ACC112 (cell line): ENCODE measurements at regions not wholly inside any gene's neighbourhood (a gene's known extent, or its start where the extent isn't known, plus 50 kb on each side); places are given as distances from the start of the nearest gene placed in this dataset.
A peak's percentile ranks its signal among the peaks of the same experiment; 100 is the strongest.

ENCODE experiments used
- H2AFZ ChIP-seq: fragments of 200-600 bp; sonication (generic); one replicate; pipeline ENCODE4 v1.6.0; 2017; ENCODE audit warnings: antibody characterized with exemption, low read length; ENCODE audit not compliant: unreplicated experiment
- H3K27ac ChIP-seq: fragments of 200-600 bp; sonication (generic); 2 replicates; pipeline ENCODE4 v1.5.1; 2014; ENCODE audit warnings: low read depth, mild to moderate bottlenecking, antibody characterized with exemption, low read length, moderate library complexity
- H3K27me3 ChIP-seq: fragments of 200-600 bp; sonication (generic); 2 replicates; pipeline ENCODE4 v1.6.1; 2014; ENCODE audit warnings: mild to moderate bottlenecking, antibody characterized with exemption, low read length, moderate library complexity, mixed read lengths; ENCODE audit not compliant: insufficient read depth
- H3K36me3 ChIP-seq: fragments of 200-600 bp; sonication (generic); 2 replicates; pipeline ENCODE4 v1.6.1; 2016; ENCODE audit warnings: mild to moderate bottlenecking, antibody characterized with exemption, low read length, moderate library complexity, mixed read lengths; ENCODE audit not compliant: insufficient read depth
- H3K4me1 ChIP-seq: fragments of 200-600 bp; sonication (generic); one replicate; pipeline ENCODE4 v1.6.1; 2016; ENCODE audit warnings: low read length, mixed read lengths; ENCODE audit not compliant: insufficient read depth, unreplicated experiment, control insufficient read depth
- H3K4me3 ChIP-seq: fragments of 200-600 bp; sonication (generic); 2 replicates; pipeline ENCODE4 v1.5.1; 2014; ENCODE audit warnings: mild to moderate bottlenecking, low read depth, low read length
- H3K79me2 ChIP-seq: fragments of 200-600 bp; sonication (generic); one replicate; pipeline ENCODE4 v1.6.0; 2016; ENCODE audit warnings: low read length; ENCODE audit not compliant: control insufficient read depth, unreplicated experiment, insufficient read depth

- H3K27me3 ChIP-seq = no peaks in the 10 kb centered on the region
- peaks cover 9% of the 10 kb centered on the region for H3K4me1 ChIP-seq
- H3K36me3 ChIP-seq = no peaks in the 10 kb centered on the region
- no peak overlapping the region for H3K4me3 ChIP-seq
- no peaks in the 10 kb centered on the region for H3K79me2 ChIP-seq
- H3K27ac ChIP-seq = no peak overlapping the region
- no peak overlapping the region for H2AFZ ChIP-seq
Observed at GRCh38 chr6:4588163-4588562, 188.0 kb upstream of the CDYL start.

- no peaks in the 10 kb centered on the region for H3K79me2 ChIP-seq
- no peaks in the 10 kb centered on the region for H3K36me3 ChIP-seq
- H3K4me3 ChIP-seq = no peak overlapping the region
- no peak overlapping the region for H3K27ac ChIP-seq
- H2AFZ ChIP-seq = no peak overlapping the region
- no peaks in the 10 kb centered on the region for H3K27me3 ChIP-seq
- peaks cover 19% of the 10 kb centered on the region for H3K4me1 ChIP-seq
Observed at GRCh38 chr6:4587171-4587570, 189.0 kb upstream of the CDYL start.

- H3K27ac ChIP-seq = no peak overlapping the region
- H3K4me3 ChIP-seq = no peak overlapping the region
- H3K27me3 ChIP-seq = no peaks in the 10 kb centered on the region
- H2AFZ ChIP-seq = no peak overlapping the region
- peaks cover 26% of the 10 kb centered on the region for H3K4me1 ChIP-seq
- H3K79me2 ChIP-seq = no peaks in the 10 kb centered on the region
- no peaks in the 10 kb centered on the region for H3K36me3 ChIP-seq
Observed at GRCh38 chr6:4586469-4586859, 189.7 kb upstream of the CDYL start.

GRCh38 chr6:4585682-4586468 is 190.3 kb upstream of the CDYL start:
- H3K79me2 ChIP-seq = no peaks in the 10 kb centered on the region
- H2AFZ ChIP-seq = no peak overlapping the region
- no peak overlapping the region for H3K27ac ChIP-seq

GRCh38 chr6:4584801-4585200 is 191.4 kb upstream of the CDYL start:
- no peaks in the 10 kb centered on the region for H3K79me2 ChIP-seq
- no peaks in the 10 kb centered on the region for H3K36me3 ChIP-seq
- H3K27me3 ChIP-seq = no peaks in the 10 kb centered on the region
- H2AFZ ChIP-seq = no peak overlapping the region
- no peak overlapping the region for H3K4me3 ChIP-seq
- peaks cover 32% of the 10 kb centered on the region for H3K4me1 ChIP-seq
- H3K27ac ChIP-seq = no peak overlapping the region

More at GRCh38 chr6:4585682-4586468, 190.3 kb upstream of the CDYL start:
- Histone ChIP-seq H3K4me1 (peaks cover 32% of the 10 kb centered on the region), H3K4me3 (no peak overlapping the region), H3K27me3 (no peaks in the 10 kb centered on the region), H3K36me3 (no peaks in the 10 kb centered on the region)

- H3K36me3 ChIP-seq = no peaks in the 10 kb centered on the region
- peaks cover 34% of the 10 kb centered on the region for H3K4me1 ChIP-seq
- H3K4me3 ChIP-seq = peak overlapping the region; percentile 43; the same call in 1 of the 2 replicates
- H3K79me2 ChIP-seq = no peaks in the 10 kb centered on the region
- peak overlapping the region; percentile 17 for H2AFZ ChIP-seq
- peak overlapping the region; percentile 97 for H3K27ac ChIP-seq
- H3K27me3 ChIP-seq = no peaks in the 10 kb centered on the region
Observed at GRCh38 chr6:4582506-4583417, 193.4 kb upstream of the CDYL start.

GRCh38 chr6:4581468-4582385 is 194.5 kb upstream of the CDYL start:
- Histone ChIP-seq H2AFZ (peak overlapping the region; percentile 17), H3K4me3 (peak overlapping the region; percentile 43), H3K79me2 (no peaks in the 10 kb centered on the region), H3K27ac (peak overlapping the region; percentile 97), H3K27me3 (no peaks in the 10 kb centered on the region), H3K4me1 (peaks cover 42% of the 10 kb centered on the region), H3K36me3 (no peaks in the 10 kb centered on the region)

- Histone ChIP-seq H3K79me2 (no peaks in the 10 kb centered on the region), H3K27me3 (no peaks in the 10 kb centered on the region), H3K4me1 (peaks cover 42% of the 10 kb centered on the region), H2AFZ (no peak overlapping the region), H3K27ac (peak overlapping the region; percentile 51), H3K4me3 (no peak overlapping the region), H3K36me3 (no peaks in the 10 kb centered on the region)
Observed at GRCh38 chr6:4580361-4580760, 195.8 kb upstream of the CDYL start.

- H2AFZ ChIP-seq = peak overlapping the region; percentile 52
- H3K27ac ChIP-seq = peak overlapping the region; percentile 63
Observed at GRCh38 chr6:4577406-4577805, 198.8 kb upstream of the CDYL start.

GRCh38 chr6:4575714-4576113 is 200.5 kb upstream of the CDYL start:
- peaks cover 10% of the 10 kb centered on the region for H3K4me1 ChIP-seq
- no peak overlapping the region for H3K27ac ChIP-seq
- no peaks in the 10 kb centered on the region for H3K79me2 ChIP-seq
- no peaks in the 10 kb centered on the region for H3K27me3 ChIP-seq
- no peak overlapping the region for H3K4me3 ChIP-seq
- no peak overlapping the region for H2AFZ ChIP-seq
- no peaks in the 10 kb centered on the region for H3K36me3 ChIP-seq

More at GRCh38 chr6:4577406-4577805, 198.8 kb upstream of the CDYL start:
- no peaks in the 10 kb centered on the region for H3K27me3 ChIP-seq
- peaks cover 25% of the 10 kb centered on the region for H3K4me1 ChIP-seq
- no peaks in the 10 kb centered on the region for H3K36me3 ChIP-seq
- no peaks in the 10 kb centered on the region for H3K79me2 ChIP-seq
- no peak overlapping the region for H3K4me3 ChIP-seq
